HepG2 (cell line): ENCODE measurements at regions not wholly inside any gene's neighbourhood (a gene's known extent, or its start where the extent isn't known, plus 50 kb on each side); places are given as distances from the start of the nearest gene placed in this dataset.

ENCODE experiments used
- ATAC-seq: fragments of 200-7000 bp; cut with Tn5 transposase; 3 replicates; pipeline ENCODE4 v1.9.1; 2020; ENCODE audit warnings: mild to moderate bottlenecking, moderate library complexity
- BruUV-seq: library from RNA; stranded (reverse); fragments of 400-500 nt; replicated peaks from 2 replicates; lab custom pipeline; 2021; lab: Mats Ljungman, UMichigan
- CTCF ChIA-PET: fragments of 300-600 bp; formaldehyde crosslinking; extraction: SDS; loops from one replicate; lab custom pipeline; 2021; ENCODE audit warnings: low total read pairs, inconsistent platforms, low intra/inter-chr PET ratio; lab: Yijun Ruan, JAX
- POLR2A ChIA-PET: fragments of 350-600 bp; sonication (Branson Sonifier 250); formaldehyde crosslinking; loops from one replicate; lab custom pipeline; 2020; ENCODE audit warnings: antibody characterized with exemption, inconsistent platforms; lab: Yijun Ruan, JAX
- DNase-seq: peaks from one replicate; pipeline ENCODE4 v3.0.0-alpha.2; 2015; ENCODE audit warnings: low spot score
- FAIRE-seq: peaks from 3 replicates; lab custom pipeline; 2011; peaks lifted over from hg19 to GRCh38; lab: Jason Lieb, UNC
- H2AFZ ChIP-seq: one replicate; pipeline ENCODE4 v1.6.1; 2011; ENCODE audit warnings: low read length, inconsistent platforms
- H3K27ac ChIP-seq: fragments of 300-600 bp; 3 replicates; pipeline ENCODE4 v1.8.0; 2011; ENCODE audit warnings: mixed run types, mild to moderate bottlenecking, mixed read lengths, low read length, inconsistent platforms; ENCODE audit not compliant: insufficient read depth; ENCODE audit errors: extremely low read length
- H3K27me3 ChIP-seq, 2 experiments: fragments of 200-600 bp in 1 of 2; 2 replicates in 1 of 2; 3 replicates in 1 of 2; pipeline versions ENCODE4 v1.6.0 to v1.8.0; 2011; ENCODE audit warnings: low read length in 2 of 2, mild to moderate bottlenecking in 2 of 2, moderate library complexity in 2 of 2, inconsistent platforms in 1 of 2; ENCODE audit not compliant: insufficient read depth in 2 of 2, control insufficient read depth in 1 of 2
- H3K36me3 ChIP-seq, 2 experiments: fragments of 200-600 bp in 1 of 2; replicated peaks in 1 of 2; 2 replicates in 1 of 2; 3 replicates in 1 of 2; pipeline versions ENCODE4 v1.5.1 to v1.8.0; 2011; ENCODE audit warnings: low read length in 2 of 2, inconsistent platforms in 1 of 2; ENCODE audit not compliant: insufficient read depth in 2 of 2, control insufficient read depth in 1 of 2
- H3K4me1 ChIP-seq: 2 replicates; pipeline ENCODE4 v1.5.1; 2012; ENCODE audit warnings: low read length, inconsistent platforms; ENCODE audit not compliant: insufficient read depth
- H3K4me2 ChIP-seq: 2 replicates; pipeline ENCODE4 v1.6.0; 2011; ENCODE audit warnings: low read depth, low read length, inconsistent platforms
- H3K4me3 ChIP-seq, 3 experiments: fragments of 200-600 bp in 1 of 3; sonication (generic), shearing (Covaris generic) in 1 of 3; replicated peaks in 1 of 3; 2 replicates each; pipeline ENCODE4 v1.5.1; 2011 to 2016; ENCODE audit warnings: low read length in 3 of 3, inconsistent platforms in 2 of 3, low read depth in 2 of 3, mild to moderate bottlenecking in 2 of 3, control low read depth in 1 of 3, mixed read lengths in 1 of 3; ENCODE audit not compliant: insufficient read depth in 1 of 3
- H3K79me2 ChIP-seq: one replicate; pipeline ENCODE4 v1.6.1; 2011; ENCODE audit warnings: low read length, inconsistent platforms; ENCODE audit not compliant: insufficient read depth
- H3K9ac ChIP-seq: 2 replicates; pipeline ENCODE4 v1.6.0; 2011; ENCODE audit warnings: mild to moderate bottlenecking, low read depth, low read length, inconsistent platforms; ENCODE audit not compliant: insufficient read depth
- H3K9me3 ChIP-seq: 2 replicates; pipeline ENCODE4 v1.5.1; 2012; ENCODE audit warnings: mild to moderate bottlenecking, low read length
- H4K20me1 ChIP-seq: 2 replicates; pipeline ENCODE4 v1.6.0; 2011; ENCODE audit warnings: inconsistent platforms, mild to moderate bottlenecking, low read length, moderate library complexity; ENCODE audit not compliant: insufficient read depth
- ATRX ChIP-seq: sonication (generic); formaldehyde crosslinking; IDR thresholded peaks from 2 replicates; pipeline ENCODE4 v1.4.0; 2020; ENCODE audit warnings: missing genetic modification reagents, borderline replicate concordance
- CENPT ChIP-seq: sonication (generic); formaldehyde crosslinking; IDR thresholded peaks from 2 replicates; pipeline ENCODE4 v1.8.0; 2022; ENCODE audit warnings: low read depth, mild to moderate bottlenecking, moderate library complexity, missing genetic modification reagents
- IKZF1 ChIP-seq: fragments of 450-650 bp; IDR thresholded peaks from 2 replicates; pipeline ENCODE4 v1.7.1; 2016
- JDP2 ChIP-seq: sonication (generic); formaldehyde crosslinking; IDR thresholded peaks from 2 replicates; pipeline ENCODE4 v1.8.1; 2022; ENCODE audit warnings: missing genetic modification reagents, borderline replicate concordance
- NCOA5 ChIP-seq: sonication (generic); formaldehyde crosslinking; IDR thresholded peaks from 2 replicates; pipeline ENCODE4 v1.4.0; 2020; ENCODE audit warnings: missing genetic modification reagents
- NKX3-1 ChIP-seq: sonication (generic); formaldehyde crosslinking; IDR thresholded peaks from 2 replicates; pipeline ENCODE4 v1.5.0; 2020; ENCODE audit warnings: missing genetic modification reagents
- RARA ChIP-seq: IDR thresholded peaks from 2 replicates; pipeline ENCODE4 v1.6.1; 2016; ENCODE audit warnings: missing genetic modification reagents, missing compliant biosample characterization
- SRSF4 ChIP-seq: fragments of 200-400 bp; formaldehyde crosslinking; IDR thresholded peaks from one replicate; pipeline ENCODE4 v1.6.1; 2018; ENCODE audit warnings: mild to moderate bottlenecking, low read depth, low read length, moderate library complexity; ENCODE audit not compliant: poor library complexity, severe bottlenecking
- ZFP36L2 ChIP-seq: sonication (generic); formaldehyde crosslinking; IDR thresholded peaks from 2 replicates; pipeline ENCODE4 v1.4.0; 2020; ENCODE audit warnings: missing genetic modification reagents
- ZNF749 ChIP-seq: sonication (generic); formaldehyde crosslinking; IDR thresholded peaks from 2 replicates; pipeline ENCODE4 v1.8.0; 2022; ENCODE audit warnings: mild to moderate bottlenecking, missing genetic modification reagents, moderate library complexity, borderline replicate concordance
- ZNF790 ChIP-seq: sonication (generic); formaldehyde crosslinking; IDR thresholded peaks from 2 replicates; pipeline ENCODE4 v1.8.0; 2022; ENCODE audit warnings: missing genetic modification reagents, mild to moderate bottlenecking, borderline replicate concordance
- WGBS: methylation state at CpG from one replicate; pipeline ENCODE4 v1.1.6; 2017; ENCODE audit warnings: low lambda C conversion rate; 5-methylcytosine and 5-hydroxymethylcytosine counted together
- in situ Hi-C: cut with HindIII; loops from 2 replicates; pipeline ENCODE4 v1.10.0; 2017; ENCODE audit warnings: low pct_unique_long_range_greater_than_20kb; ENCODE audit not compliant: extremely low pct_ligation_motif_present
- intact Hi-C: fragments of 100-400 bp; cut with micrococcal nuclease; formaldehyde crosslinking; loops from one replicate; pipeline ENCODE4 v1.10.0; 2022; ENCODE audit not compliant: unreplicated experiment
- TF ChIP-seq, protein P1 (sequence below), 2 experiments: IDR thresholded peaks; 2 replicates each; pipeline ENCODE4 v1.6.1; 2011 to 2012; ENCODE audit warnings: low read length in 2 of 2, borderline replicate concordance in 1 of 2, low read depth in 1 of 2, mild to moderate bottlenecking in 1 of 2, moderate library complexity in 1 of 2
- TF ChIP-seq, protein P2 (sequence below): sonication (generic); formaldehyde crosslinking; IDR thresholded peaks from 2 replicates; pipeline ENCODE4 v1.8.0; 2022; ENCODE audit warnings: mild to moderate bottlenecking, missing genetic modification reagents, moderate library complexity

DNA sequence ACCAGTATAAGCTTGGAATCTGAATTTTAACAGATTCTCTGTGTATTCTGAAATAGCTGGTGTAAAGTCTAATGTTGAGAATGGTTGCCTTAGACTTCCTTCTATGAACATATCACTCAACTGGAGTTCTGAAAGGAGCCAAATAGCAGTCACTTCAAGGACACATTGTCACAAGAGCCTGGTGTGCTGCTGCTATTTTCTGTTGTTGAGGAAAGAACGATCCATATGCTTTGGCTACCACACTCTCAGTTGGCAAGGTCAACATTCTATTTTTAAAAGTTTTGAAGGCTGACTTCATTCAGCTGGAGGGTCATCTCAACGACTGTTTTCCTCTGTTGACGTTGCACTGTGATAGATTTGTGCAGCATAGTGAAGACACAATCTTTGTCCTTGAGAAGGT, 248.7 kb downstream of the TUSC7 start:
- no peak for DNase-seq
- H3K79me2 ChIP-seq: no peaks in the 10 kb centered on the region
- no peak overlapping the region for H3K27ac ChIP-seq
- no peak for FAIRE-seq
- no peaks in the 10 kb centered on the region for H3K27me3 ChIP-seq
- ATAC-seq: no peak
- no TSS peak for BruUV-seq
- no peaks in the 10 kb centered on the region for H4K20me1 ChIP-seq
- in situ Hi-C loops: no loop called here
- H3K36me3 ChIP-seq: no peaks in the 10 kb centered on the region
- no peaks in the 10 kb centered on the region for H3K4me1 ChIP-seq
- POLR2A ChIA-PET: no interaction called here
- WGBS: 0% methylated on average over 3 of the region's 3 CpGs
- intact Hi-C loops: no loop called here
- H3K9ac ChIP-seq: no peak overlapping the region
- H3K4me3 ChIP-seq: no peak overlapping the region
- CTCF ChIA-PET: no interaction called here
- no peak overlapping the region for H2AFZ ChIP-seq
- H3K4me2 ChIP-seq: no peak overlapping the region
- no peak for TF ChIP-seq ZNF790 (CRISPR knock-in tag)
- TF ChIP-seq NKX3-1 (CRISPR knock-in tag): no peak
- TF ChIP-seq, all 625 proteins: peak for 0
- H3K9me3 ChIP-seq: no peaks in the 10 kb centered on the region

DNA sequence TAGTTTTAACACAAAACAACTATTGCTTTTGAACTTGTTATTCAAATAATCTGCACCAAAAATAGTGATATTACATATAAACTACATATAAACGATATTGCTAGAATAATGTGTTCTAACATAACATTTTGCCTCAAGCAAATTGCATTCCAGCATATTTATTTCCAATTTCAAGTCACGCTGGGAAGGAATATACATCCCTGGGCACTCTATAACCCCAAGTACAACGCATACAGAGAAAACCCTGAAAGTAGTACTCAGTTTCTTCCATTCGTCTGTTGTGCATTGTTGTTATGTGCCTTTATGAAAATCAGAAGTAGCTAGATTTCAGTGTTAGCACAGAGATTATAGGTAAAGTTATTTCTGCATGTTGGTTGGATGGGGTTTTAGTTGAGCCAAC, 251.5 kb downstream of the TUSC7 start:
- no peaks in the 10 kb centered on the region for H3K79me2 ChIP-seq
- no peak overlapping the region for H3K9ac ChIP-seq
- H3K4me3 ChIP-seq: no peak overlapping the region
- no TSS peak for BruUV-seq
- in situ Hi-C loops (no loop called here), intact Hi-C loops (no loop called here)
- ATAC-seq: no peak
- no peaks in the 10 kb centered on the region for H3K36me3 ChIP-seq
- H3K4me2 ChIP-seq: no peak overlapping the region
- no peak overlapping the region for H2AFZ ChIP-seq
- DNase-seq: no peak
- ChIA-PET POLR2A (no interaction called here), CTCF (no interaction called here)
- FAIRE-seq: no peak
- H3K27me3 ChIP-seq: no peaks in the 10 kb centered on the region
- no peak overlapping the region for H3K27ac ChIP-seq
- no peaks in the 10 kb centered on the region for H3K9me3 ChIP-seq
- 2% methylated on average over 4 of the region's 4 CpGs for WGBS
- no peaks in the 10 kb centered on the region for H3K4me1 ChIP-seq
- H4K20me1 ChIP-seq: no peaks in the 10 kb centered on the region
- TF ChIP-seq IKZF1 (no peak), ATRX (no peak), ZNF749 (no peak), NCOA5 (no peak), SRSF4 (no peak), JDP2 (CRISPR knock-in tag) (no peak), ZFP36L2 (no peak), CENPT (no peak), RARA (CRISPR knock-in tag) (no peak)
- TF ChIP-seq, protein P1, sequence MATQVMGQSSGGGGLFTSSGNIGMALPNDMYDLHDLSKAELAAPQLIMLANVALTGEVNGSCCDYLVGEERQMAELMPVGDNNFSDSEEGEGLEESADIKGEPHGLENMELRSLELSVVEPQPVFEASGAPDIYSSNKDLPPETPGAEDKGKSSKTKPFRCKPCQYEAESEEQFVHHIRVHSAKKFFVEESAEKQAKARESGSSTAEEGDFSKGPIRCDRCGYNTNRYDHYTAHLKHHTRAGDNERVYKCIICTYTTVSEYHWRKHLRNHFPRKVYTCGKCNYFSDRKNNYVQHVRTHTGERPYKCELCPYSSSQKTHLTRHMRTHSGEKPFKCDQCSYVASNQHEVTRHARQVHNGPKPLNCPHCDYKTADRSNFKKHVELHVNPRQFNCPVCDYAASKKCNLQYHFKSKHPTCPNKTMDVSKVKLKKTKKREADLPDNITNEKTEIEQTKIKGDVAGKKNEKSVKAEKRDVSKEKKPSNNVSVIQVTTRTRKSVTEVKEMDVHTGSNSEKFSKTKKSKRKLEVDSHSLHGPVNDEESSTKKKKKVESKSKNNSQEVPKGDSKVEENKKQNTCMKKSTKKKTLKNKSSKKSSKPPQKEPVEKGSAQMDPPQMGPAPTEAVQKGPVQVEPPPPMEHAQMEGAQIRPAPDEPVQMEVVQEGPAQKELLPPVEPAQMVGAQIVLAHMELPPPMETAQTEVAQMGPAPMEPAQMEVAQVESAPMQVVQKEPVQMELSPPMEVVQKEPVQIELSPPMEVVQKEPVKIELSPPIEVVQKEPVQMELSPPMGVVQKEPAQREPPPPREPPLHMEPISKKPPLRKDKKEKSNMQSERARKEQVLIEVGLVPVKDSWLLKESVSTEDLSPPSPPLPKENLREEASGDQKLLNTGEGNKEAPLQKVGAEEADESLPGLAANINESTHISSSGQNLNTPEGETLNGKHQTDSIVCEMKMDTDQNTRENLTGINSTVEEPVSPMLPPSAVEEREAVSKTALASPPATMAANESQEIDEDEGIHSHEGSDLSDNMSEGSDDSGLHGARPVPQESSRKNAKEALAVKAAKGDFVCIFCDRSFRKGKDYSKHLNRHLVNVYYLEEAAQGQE (IDR thresholded peaks at IDR 0.05; ENCODE audit: borderline replicate concordance in 1 of 2, low read depth in 1 of 2, low read length in 2 of 2): no peak
- TF ChIP-seq, protein P2, sequence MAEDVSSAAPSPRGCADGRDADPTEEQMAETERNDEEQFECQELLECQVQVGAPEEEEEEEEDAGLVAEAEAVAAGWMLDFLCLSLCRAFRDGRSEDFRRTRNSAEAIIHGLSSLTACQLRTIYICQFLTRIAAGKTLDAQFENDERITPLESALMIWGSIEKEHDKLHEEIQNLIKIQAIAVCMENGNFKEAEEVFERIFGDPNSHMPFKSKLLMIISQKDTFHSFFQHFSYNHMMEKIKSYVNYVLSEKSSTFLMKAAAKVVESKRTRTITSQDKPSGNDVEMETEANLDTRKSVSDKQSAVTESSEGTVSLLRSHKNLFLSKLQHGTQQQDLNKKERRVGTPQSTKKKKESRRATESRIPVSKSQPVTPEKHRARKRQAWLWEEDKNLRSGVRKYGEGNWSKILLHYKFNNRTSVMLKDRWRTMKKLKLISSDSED (CRISPR knock-in tag): no peak
